ENCODE measurements at regions not wholly inside any gene's neighbourhood (a gene's known extent, or its start where the extent isn't known, plus 50 kb on each side); places are given as distances from the start of the nearest gene placed in this dataset.

- TF ChIP-seq CTCF (conservative IDR thresholded peaks at IDR 0.05; ENCODE audit: low read length) (no peak), EZH2phosphoT487 (IDR thresholded peaks at IDR 0.05; ENCODE audit: borderline replicate concordance, low read depth, low read length) (no peak)
These were observed 1469.0 kb downstream of the TECRL start for GRCh38 chr4:62940229-62940628.

Data from OCI-LY7 (cell line).